SIG-M5 treated with dmso at 0.1 percent for 504 hours (cell line): ENCODE measurements at regions not wholly inside any gene's neighbourhood (a gene's known extent, or its start where the extent isn't known, plus 50 kb on each side); places are given as distances from the start of the nearest gene placed in this dataset.

Experiments used
- DNase-seq: peaks from one replicate; lab custom pipeline; 2025; ENCODE audit not compliant: unreplicated experiment; lab: John Stamatoyannopoulos, UW

DNA sequence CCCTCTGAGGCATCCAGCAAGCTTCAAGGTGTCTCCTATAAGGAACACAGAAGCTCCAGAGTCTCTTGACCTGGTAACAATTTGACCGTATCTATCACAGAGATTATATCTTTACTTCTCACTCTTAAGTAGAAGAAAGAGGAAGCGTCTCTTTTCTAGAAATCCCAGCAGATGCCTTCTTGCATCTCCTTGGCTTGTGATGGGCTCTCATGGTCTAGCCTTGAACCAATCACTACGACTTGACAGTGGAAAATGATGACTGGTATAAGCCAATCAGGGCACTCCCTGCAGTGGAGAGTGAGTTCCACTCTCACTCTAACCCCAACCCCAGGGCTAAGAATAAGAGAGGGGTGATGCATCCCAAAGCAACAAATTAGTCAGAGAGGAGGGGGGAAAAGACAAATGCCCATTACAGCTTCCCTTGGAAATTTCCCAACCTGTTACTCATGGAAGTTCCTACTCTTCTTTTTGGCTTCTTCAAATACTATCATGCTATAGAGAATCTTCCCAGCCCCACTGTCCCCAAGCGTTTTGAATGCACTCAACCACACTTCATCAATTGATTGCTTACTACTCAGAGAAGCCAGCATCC is 293.5 kb downstream of the MN1 start:
- no peak for DNase-seq

DNA sequence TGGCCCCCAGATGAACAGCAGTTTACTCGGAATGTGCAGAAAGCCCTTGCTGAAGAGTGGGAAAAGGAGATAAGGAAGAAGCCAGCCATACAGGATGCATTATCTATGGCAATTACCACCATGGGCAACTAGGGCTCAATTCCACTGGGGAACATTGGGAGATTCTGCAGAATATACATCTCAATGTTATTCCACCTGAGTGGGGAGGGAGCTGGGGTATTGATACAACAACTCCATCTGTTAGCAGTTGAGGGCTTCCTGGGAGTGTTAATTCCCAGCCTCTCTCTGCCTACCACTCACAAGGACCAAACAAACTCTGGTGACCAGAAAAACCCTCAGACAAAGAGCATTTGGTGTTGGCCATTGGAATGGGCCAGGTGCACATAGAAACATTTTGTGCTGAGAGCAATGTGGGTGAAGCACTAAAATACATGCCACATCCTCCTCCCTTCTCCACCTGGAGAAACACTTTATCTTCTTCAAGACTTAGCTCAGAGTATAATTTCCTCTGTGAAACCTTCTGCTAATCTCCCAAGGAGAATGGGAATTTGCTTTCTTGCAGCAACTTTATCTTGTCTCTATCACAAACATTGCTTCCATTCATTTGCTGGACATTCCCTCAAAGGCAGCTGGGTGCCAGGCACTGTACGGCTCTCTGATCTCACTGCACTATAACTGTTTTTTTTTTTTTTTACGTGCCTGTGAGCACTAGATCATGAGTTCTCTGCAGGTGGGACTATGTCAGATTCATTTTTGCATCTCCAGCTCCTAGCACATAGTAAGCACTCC is 292.2 kb downstream of the MN1 start:
- DNase-seq, result no peak

DNA sequence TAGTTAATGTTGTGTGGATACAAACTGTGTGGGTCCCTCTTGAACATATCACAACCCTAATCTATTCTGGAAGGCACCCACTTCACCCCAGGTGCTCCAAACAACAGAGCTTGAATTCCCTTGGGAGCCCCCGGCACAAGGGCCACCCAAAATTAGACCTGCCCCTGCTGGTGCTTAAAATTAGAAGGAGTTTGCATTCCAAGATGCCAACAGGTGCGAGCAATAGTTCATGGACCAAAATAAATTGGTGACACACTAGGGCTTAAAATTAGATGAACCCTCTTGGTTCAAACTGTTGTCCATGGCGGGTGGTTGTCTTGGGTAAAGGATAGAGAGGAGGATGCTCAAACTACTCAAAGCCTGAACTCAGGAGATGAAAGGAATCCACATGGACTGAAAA is 291.5 kb downstream of the MN1 start:
- DNase-seq, result no peak

DNA sequence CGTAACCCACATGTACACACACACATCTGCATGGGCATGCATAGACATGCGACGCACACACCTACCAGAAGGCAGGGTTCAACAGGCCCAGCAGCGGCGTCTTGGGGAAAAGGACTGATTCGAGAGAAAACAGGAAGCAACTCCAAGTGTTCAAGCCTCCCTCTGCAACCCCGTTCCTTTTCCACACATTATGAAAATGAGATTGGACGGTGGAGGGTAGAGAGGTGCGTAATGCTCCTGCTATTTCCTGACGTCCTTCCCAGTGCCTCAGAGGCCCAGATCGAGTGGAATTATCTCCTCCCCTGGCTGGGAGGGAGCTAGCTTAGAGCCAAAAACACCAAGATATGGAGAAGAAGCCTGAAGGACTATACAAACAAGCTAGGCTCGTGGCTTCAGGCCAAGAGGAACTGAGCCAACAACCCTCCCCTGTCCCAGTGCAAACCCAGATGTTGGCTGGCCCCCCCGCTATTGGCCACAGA is 289.2 kb downstream of the MN1 start:
- no peak for DNase-seq

DNA sequence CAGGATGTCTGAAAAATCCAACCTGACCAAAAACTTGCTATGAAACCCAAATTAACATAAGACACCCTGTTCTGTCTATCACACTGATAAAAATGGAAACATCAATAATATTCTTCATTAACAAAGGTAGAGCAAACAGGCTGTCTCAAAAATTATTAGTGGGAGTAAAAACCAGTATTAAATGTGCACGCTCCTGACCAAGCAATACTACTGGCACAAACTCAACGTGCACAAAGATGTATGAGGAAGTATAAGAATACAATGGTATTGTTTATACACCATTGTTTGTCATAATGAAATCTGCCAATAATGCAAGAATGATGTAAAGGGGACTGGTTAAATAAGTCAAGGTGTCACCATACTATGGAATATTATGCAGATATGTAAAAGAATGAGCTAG is 288.5 kb downstream of the MN1 start:
- DNase-seq, result no peak

DNA sequence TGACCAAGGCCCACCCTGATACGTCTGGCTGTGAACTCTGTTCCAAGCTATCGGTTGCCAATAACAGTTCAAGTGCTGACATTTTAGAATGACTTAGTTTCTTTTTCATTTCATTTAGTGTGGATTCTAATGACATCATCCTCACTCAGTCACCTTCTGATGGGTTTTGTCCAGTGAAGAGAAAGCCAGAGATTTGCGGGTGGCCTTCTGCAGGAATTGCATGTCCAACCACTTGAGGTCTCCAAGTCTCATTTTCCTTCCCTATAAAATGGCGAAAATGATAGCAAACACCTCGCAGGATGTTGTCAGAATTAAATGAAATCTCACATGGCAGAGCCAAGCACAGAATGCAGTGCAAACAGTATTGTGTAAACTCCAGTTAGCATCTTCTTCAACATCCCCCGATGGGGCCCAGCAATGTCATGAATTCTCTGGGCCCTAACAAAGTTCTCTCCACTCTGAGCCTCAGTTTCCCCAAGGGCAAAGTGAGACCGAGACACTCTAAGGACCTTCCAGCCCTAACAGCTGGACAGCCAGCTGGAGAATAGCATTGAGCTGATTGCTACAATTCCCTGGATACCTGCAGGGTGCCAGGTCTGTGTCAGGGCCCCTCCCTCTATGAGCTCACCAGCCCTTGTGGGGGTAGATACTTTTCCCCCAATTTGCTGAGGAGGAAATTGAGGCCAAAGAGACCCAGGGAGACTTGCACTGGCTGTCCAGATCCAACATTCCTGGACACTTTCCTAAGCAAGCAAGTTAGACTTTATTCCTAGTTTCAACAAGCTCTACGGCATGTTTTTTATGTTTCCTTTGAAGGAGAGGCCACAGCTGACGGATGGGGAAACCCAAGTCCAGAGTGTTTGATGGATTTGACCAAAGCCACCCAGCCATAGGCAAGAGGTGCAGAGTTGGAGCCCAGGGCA is 286.7 kb downstream of the MN1 start:
- DNase-seq, result no peak

DNA sequence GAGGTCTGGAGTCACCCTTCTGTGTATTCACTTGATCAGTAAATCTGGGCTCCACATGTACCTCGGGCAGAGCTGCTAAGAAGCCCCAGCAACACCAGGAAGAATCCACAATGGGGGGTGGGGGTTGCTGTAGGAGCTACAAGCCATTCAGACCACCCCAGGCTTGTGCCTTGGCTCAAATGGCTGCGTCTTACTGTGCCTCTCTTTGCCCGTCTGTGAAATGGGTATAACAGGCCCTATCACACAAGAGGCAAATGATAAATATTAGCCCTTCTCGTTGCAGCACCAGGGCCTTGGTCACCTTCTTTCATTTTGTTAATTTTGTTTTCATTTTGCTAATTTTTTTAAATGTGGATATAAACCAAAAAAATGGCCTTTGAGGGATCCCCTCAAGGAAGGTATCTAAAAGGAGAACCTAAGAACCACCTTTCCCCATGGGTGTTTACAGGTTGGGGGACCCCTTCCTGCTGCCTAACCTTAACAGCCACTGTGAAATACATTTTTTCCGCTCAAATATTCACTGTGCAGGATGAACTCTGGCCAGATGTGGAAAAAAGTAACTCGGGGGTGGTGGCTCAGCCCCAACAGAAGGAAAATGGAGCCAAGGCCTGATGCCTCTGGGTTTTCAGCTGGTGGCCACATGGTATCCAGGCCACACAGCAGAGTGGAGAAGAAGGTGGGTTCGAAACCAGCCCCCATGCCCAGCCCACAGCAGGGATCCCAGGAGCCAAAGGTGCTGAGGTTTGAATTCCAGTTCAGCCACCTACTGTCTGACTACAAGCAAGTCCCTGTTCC is 284.0 kb downstream of the MN1 start:
- no peak for DNase-seq

DNA sequence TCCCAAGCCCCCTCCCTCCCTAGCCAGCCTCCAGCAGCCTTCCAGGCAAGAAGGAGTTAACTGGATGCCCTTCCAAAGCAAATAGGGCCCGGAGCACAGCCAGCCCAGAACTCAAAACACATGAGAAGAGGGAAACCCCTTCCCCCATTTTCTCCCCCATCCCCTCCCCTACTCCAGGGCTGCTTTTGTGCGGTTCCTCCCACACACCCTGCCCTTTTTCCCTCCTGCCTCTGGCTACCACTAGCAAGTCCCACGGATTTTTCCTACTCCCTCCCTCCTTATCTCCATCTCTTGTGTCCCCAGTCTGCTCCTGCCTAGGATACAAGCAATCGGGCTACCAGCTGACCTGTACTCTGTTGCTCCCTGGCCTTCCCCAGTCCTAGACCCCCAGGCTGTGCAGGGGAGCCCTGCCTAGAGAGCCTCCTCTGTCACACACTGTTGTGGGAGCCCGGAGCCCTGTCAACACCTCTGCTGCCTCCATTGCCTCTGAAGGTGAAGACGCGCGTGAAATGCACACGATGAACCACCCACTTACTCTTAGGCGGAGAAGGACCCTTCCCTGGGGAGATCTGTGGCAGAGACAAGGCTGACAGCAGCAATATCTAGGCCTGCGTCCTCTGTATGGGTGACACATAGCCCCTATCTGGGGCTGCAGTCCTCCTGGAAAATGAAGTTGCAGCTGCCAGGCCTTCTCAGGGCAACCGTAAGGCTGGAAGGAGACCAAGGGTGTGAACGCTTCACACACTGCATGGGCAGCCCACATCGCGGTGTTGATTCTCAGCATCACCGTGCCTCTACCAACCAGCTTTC is 282.8 kb downstream of the MN1 start:
- DNase-seq, result no peak

DNA sequence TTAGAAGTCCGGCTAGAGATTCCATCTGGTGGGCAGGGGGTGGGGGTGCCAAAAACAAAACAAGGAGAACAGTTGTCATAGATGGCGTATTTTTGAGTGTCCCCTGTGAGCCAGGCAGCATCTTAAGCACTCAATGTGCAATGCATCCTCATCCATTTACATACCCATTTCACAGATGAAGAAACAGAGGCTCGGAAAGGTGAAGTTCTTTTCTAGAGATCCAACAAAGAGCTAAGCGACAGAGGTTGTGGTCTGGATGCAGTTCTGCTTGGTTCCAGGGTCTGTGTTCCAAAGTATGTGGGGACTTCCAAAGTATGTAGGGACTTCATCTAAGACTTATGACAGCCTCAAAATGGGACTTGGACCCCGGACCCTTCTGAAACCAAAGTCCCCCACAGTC is 277.8 kb downstream of the MN1 start:
- no peak for DNase-seq

DNA sequence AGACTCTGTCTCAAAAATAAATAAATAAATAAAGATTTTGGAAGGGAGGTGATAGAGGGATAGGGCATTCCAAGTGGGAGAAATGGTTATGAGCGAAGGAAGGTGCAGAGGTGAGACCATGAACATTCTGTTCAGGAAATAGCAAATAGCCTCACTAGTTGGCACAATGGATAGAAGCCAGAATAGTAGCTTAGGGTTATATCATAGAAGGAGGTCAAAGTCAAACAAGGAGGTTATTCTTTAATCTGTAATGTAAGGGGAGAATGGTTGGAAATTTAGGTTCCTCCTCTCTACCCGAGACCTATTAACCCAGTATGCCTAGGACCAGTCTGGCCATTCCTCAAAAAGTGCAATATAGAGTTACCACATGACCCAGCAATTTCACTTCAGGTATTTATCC is 275.8 kb downstream of the MN1 start:
- no peak for DNase-seq

DNA sequence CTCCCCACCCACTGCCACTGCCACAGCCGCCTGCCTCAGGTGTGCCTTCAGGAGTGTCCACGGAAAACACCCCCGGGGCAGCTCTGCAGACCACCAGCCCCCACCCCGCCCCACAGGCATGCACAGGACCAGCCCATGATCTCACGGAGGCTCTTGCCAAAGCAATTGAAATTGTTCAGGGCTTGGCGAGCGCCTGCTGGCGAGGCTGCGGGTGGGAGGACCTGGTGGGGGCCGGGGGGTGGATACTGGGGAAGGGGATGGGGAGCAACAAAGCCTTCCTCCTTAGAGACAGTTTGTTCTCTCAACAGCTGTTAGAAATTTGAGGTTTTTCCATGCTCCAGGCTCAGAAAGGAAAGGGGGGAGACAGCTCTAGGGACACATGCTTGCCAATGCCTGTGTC is 274.7 kb downstream of the MN1 start:
- DNase-seq, result no peak

DNA sequence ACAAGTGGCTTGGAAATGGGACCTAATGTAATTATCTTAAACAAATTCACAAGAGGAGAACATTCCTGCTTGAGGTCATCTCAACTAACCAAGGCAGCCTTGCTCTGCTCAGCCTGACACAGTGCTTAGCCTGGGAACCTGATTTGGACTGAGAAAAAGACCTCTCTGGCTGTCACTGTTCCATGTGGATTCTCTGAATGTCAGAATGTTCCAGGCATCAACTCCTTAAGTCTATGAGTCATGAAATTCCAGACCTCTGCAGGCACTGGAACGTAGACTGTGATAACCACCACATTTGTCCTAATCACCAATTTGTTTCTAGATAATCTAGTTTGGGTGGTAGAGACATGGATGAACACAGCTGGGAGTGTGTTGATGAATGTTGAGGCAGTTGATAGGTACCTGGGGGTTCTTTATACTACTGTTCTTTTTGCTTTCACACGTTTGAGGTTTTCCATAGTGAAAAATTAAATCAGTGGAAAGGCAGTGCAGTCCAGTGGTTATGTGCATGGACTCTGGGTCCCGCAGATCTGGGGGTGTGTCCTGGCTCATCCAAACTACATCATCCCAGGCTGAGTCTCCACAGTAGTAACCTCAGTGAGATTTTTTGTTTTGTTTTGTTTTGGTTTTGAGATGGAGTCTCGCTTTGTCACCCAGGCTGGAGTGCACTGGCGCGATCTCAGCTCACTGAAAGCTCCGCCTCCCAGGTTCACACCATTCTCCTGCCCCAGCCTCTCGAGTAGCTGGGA is 269.6 kb downstream of the MN1 start:
- no peak for DNase-seq

DNA sequence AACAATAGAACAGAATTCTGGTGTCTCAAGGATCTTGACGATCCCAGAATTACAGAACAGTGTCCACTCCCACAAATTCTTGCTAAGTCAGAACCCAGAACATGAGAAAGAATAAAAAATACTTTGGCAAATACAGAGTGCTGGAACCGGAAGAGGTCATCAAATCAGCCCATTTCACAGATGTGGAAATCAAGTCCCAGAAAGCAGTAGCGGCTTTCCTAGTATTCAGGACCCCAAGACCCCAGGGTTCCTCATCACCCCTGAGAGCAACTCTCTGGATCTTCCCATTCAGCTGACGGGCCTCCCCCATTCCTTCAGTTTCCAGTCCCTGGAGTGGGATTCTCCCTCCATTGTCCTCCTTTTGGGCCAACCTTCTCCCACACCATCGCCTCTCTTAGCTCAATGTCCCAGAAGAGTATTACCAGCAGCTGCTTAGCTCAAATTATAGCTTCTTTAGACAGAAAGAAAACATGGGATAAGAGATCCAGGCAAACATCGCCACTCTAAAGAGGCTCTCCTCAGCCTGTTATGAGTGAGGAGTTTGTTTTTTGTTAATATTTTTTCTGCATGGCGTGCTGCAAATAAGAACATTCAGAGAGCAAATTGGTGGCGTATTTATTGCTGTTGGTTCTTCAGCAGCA is 268.3 kb downstream of the MN1 start:
- DNase-seq, result no peak

DNA sequence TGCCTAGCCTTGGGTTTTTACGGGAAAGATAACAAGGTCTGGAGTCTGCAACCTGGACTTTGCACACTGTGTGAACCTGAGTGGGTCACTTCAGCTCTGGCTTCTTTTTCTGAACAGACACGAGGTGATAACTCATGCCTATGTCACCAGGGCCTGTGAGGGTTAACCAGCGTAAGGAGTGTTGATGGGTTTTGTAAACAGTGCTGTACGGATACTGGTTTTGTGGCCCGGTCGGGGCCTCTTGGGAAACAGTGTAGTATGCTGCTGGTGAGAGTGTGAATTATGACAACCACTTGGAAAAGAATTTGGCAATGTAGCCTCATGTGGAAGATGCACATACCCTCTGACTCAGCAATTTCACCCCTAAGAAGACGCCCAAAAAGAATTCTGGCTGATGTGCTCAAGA is 266.8 kb downstream of the MN1 start:
- no peak for DNase-seq

DNA sequence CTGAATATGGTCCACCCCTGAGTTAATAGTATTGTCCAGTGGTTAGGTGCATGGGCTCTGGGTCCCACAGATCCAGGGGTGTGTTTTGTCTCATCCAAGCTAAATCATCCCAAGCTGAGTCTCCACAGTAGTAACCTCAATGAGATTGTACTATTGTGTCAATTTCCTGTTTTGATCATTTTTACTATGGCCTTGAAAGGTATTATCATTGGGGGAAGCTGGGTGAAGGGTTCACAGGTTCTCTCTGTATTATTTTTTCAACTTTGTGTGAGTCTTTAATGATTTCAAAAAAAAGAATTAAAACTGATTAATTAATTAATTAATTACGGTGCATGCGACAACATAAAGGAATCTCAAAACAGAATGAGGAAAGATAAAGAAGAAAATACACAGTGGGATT is 266.1 kb downstream of the MN1 start:
- DNase-seq, result no peak

DNA sequence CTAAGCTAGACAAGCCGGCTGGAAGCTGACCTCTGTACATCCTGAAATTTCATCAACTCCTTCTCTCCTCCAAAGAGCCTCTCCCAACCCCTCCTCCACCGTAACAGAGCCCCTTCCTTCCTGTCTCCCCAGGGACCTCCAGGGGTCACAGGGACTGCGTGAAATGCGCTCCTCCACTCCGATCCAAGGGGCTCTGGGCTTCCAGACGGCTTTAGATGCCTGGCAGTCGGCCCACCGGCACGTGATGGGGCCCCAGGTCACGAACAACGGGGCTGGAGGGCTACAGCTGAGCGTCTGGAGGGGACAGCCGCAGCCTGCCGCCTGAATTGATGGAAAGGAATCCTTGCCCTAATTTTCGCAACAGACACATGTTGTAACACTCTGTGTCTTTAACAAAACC is 264.1 kb downstream of the MN1 start:
- DNase-seq, result no peak

DNA sequence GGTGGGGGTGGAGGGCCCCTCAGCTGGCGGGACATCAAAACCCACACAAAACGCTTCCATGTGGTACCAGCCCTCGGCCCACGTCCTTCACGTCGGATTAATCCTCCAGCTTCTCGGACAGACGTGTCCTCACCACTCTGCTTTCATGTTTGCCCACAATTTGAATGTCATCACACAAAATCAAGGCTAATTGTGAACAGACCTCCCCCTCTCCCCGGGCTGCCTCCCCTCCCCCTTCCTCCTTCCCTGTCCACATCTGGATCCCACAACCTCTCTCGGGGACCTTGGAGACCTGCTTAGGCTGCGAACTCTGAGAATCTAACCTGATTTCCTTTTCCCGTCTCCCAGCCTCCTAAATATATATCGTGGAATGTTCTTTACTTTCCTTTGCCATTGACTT is 262.9 kb downstream of the MN1 start:
- no peak for DNase-seq

DNA sequence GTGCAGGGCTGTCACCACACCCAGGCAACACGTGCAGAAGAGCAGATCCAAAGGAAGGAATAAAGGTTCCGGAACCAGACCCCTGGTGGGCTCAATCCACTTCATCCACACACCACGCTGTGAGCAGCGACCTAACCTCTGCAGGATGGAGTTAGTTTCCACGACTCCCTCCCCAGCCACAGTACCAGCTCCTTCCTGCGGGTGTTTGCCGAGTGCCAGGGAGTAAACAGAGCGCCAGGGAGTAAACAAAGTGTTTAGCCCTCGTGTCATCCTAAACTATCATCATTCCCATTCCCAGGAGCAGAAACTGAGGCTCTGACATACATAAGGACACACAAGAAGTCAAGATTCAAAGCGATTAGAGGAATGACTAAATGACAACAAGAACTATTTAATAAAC is 261.3 kb downstream of the MN1 start:
- no peak for DNase-seq
